ENCODE measurements at regions not wholly inside any gene's neighbourhood (a gene's known extent, or its start where the extent isn't known, plus 50 kb on each side); places are given as distances from the start of the nearest gene placed in this dataset.

GRCh38 chr3:106208967-106209366 is 340.2 kb upstream of the CBLB start:
- no peak for TF ChIP-seq POLR2A (IDR thresholded peaks at IDR 0.05)
- no peak for TF ChIP-seq CTCF (IDR thresholded peaks at IDR 0.05)

All from uterus (tissue), 2 donors.